Colonic mucosa (tissue), 4 donors: ENCODE measurements at regions not wholly inside any gene's neighbourhood (a gene's known extent, or its start where the extent isn't known, plus 50 kb on each side); places are given as distances from the start of the nearest gene placed in this dataset.

ENCODE experiments used
- DNase-seq: peaks from one replicate; pipeline ENCODE4 v3.0.0-alpha.2; 2020
- H3K27ac ChIP-seq: fragments of 200-600 bp; one replicate; pipeline ENCODE4 v1.8.0; 2021
- H3K27me3 ChIP-seq: fragments of 200-600 bp; one replicate; pipeline ENCODE4 v1.8.0; 2021
- H3K36me3 ChIP-seq: fragments of 200-600 bp; one replicate; pipeline ENCODE4 v1.8.0; 2021
- H3K4me1 ChIP-seq: fragments of 200-600 bp; one replicate; pipeline ENCODE4 v1.8.0; 2021; ENCODE audit warnings: mild to moderate bottlenecking
- H3K4me3 ChIP-seq: fragments of 200-600 bp; one replicate; pipeline ENCODE4 v1.8.0; 2021
- H3K9ac ChIP-seq, 2 donors: one replicate each; pipeline ENCODE4 v1.7.0; 2013; ENCODE audit warnings: control low read depth in 2 of 2, low read depth in 2 of 2, low read length in 2 of 2
- H3K9me3 ChIP-seq: fragments of 200-600 bp; one replicate; pipeline ENCODE4 v1.8.0; 2021
- intact Hi-C: fragments of 100-400 bp; cut with DNase I; formaldehyde crosslinking; loops from one replicate; pipeline ENCODE4 v1.14.1; 2022
- TF ChIP-seq, protein P1 (sequence below): fragments of 200-600 bp; IDR thresholded peaks from one replicate; pipeline ENCODE4 v1.8.0; 2022; ENCODE audit warnings: antibody characterized with exemption, mild to moderate bottlenecking
- donor health status: healthy.
- donor health status: DM: no; HTN: no; CAD: no.
- donor health status: DM: no; HTN: no; CAD: no.

DNA sequence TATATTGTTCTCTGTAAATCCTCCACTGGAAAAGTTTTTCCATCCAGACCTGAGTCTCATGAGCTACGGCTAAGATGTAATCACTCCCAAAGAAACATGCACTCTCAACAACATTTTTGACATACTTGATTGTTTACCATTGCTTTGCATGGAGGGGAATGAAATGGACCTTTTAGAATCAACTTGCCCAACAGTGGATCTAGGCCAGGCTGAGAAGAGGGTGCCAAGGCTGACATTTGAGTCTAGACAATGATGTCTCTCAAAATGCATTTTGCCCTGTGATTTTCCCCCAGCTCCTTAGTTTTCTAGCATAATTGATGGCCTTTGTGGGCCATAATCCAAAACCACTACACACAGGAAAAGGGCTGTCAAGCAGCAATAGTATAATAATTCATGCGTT, 297.9 kb upstream of the KLF6 start:
- TF ChIP-seq, protein P1, sequence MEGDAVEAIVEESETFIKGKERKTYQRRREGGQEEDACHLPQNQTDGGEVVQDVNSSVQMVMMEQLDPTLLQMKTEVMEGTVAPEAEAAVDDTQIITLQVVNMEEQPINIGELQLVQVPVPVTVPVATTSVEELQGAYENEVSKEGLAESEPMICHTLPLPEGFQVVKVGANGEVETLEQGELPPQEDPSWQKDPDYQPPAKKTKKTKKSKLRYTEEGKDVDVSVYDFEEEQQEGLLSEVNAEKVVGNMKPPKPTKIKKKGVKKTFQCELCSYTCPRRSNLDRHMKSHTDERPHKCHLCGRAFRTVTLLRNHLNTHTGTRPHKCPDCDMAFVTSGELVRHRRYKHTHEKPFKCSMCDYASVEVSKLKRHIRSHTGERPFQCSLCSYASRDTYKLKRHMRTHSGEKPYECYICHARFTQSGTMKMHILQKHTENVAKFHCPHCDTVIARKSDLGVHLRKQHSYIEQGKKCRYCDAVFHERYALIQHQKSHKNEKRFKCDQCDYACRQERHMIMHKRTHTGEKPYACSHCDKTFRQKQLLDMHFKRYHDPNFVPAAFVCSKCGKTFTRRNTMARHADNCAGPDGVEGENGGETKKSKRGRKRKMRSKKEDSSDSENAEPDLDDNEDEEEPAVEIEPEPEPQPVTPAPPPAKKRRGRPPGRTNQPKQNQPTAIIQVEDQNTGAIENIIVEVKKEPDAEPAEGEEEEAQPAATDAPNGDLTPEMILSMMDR = no peak
- H3K36me3 ChIP-seq = no peaks in the 10 kb centered on the region
- no peak overlapping the region for H3K4me3 ChIP-seq
- DNase-seq = no peak
- no peaks in the 10 kb centered on the region for H3K4me1 ChIP-seq
- no peaks in the 10 kb centered on the region for H3K27me3 ChIP-seq
- no peak overlapping the region for H3K9ac ChIP-seq
- H3K9me3 ChIP-seq = no peaks in the 10 kb centered on the region
- intact Hi-C loops = no loop called here
- no peak overlapping the region for H3K27ac ChIP-seq

DNA sequence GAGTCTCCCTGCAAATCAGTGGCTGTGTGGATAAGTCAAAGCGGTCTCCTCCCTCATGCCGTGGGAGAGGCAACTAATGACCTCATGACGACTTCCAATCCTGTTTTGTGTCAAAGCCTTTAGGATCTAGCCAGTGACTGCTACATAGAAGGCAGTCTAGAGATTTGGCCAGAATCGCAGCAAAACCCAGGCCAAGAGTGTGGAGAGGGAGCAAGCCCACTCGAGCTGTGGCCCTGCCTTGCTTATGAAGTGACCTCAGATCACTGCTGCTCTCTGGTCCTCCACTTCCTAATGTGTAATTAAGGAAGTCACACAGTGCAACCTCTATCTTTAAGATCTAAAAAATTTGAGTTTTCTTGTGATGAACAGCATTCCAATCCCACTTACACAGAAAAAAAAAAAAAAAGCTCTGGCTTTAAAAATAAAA, 296.7 kb upstream of the KLF6 start:
- Histone ChIP-seq H3K4me3 (no peak overlapping the region), H3K9me3 (no peaks in the 10 kb centered on the region), H3K9ac (no peak overlapping the region), H3K4me1 (no peaks in the 10 kb centered on the region), H3K36me3 (no peaks in the 10 kb centered on the region), H3K27ac (no peak overlapping the region), H3K27me3 (no peaks in the 10 kb centered on the region)
- intact Hi-C loops = no loop called here
- DNase-seq = no peak
- TF ChIP-seq, protein P1 = no peak

DNA sequence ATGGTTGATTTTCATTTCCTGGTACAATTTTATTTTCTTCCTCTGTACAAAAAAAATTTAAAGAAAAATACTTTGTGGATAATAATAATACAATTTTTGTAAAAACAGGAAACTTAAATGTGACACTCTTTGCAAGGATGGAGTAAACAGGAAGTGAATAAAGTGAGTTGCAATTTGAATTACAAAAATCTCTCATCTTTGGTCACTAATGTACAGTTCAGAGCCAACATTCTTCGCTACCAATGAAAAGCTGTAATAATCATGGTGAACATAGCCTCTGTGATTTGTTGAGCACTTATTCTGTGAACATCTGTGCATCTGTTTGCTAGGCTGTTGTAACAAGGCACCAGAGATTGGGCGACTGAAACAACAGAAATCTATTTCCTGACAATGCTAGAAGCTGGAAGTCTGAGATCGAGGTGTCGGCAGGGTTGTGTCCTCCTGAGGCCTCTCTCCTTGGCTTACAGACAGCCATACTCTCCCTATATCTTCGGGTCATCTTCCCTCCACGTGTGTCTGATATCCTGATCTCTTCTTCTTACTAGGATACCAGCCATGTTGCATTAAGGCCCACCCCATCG, 295.3 kb upstream of the KLF6 start:
- Histone ChIP-seq H3K9me3 (no peaks in the 10 kb centered on the region), H3K9ac (no peak overlapping the region), H3K27me3 (no peaks in the 10 kb centered on the region), H3K36me3 (no peaks in the 10 kb centered on the region), H3K27ac (no peak overlapping the region), H3K4me1 (no peaks in the 10 kb centered on the region), H3K4me3 (no peak overlapping the region)
- no peak for DNase-seq
- intact Hi-C loops = no loop called here
- TF ChIP-seq, protein P1 = no peak

DNA sequence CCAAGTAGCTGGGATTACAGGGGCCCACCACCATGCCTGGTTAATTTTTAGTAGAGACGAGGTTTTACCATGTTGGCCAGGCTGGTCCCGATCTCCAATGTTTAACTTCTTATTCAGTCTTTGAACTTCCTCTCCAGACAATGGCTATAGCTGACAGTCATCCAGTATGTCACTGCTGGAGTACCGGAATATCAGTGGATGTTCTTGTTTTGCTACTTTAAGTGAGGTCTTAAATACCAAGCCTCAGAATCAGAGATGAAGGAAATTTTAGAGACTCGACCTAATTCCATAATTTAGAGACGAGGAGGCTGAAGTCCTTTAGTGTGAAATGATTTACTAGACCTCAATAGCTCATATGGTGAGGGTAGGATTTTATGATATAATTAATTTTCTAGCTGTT, 294.8 kb upstream of the KLF6 start:
- DNase-seq = no peak
- Histone ChIP-seq H3K27me3 (no peaks in the 10 kb centered on the region), H3K4me3 (no peak overlapping the region), H3K9me3 (no peaks in the 10 kb centered on the region), H3K36me3 (no peaks in the 10 kb centered on the region), H3K27ac (no peak overlapping the region), H3K4me1 (no peaks in the 10 kb centered on the region), H3K9ac (no peak overlapping the region)
- TF ChIP-seq, protein P1 = no peak
- intact Hi-C loops = no loop called here

DNA sequence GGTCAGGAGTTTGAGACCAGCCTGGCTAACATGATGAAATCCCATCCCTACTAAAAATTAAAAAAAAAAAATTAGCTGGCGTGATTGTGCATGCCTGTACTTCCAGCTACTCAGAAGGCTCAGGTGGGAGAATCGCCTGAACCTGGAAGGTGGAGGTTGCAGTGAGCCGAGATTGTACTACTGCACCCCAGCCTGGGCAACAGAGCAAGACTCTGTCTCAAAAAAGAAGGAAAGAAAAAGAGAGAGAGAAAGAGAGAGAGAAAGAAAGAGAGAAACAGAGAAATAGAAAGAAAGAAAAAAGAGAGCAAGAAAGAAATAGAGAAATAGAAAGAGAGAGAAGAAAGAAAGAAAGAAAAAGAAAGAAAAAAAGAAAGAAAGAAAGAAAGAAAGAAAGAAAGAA, 292.8 kb upstream of the KLF6 start:
- Histone ChIP-seq H3K9me3 (no peaks in the 10 kb centered on the region), H3K27ac (no peak overlapping the region), H3K27me3 (no peaks in the 10 kb centered on the region), H3K9ac (no peak overlapping the region), H3K4me3 (no peak overlapping the region), H3K36me3 (no peaks in the 10 kb centered on the region), H3K4me1 (no peaks in the 10 kb centered on the region)
- DNase-seq = no peak
- TF ChIP-seq, protein P1 = no peak
- intact Hi-C loops = no loop called here
